Muscle of leg (tissue), 3 donors: ENCODE measurements at regions not wholly inside any gene's neighbourhood (a gene's known extent, or its start where the extent isn't known, plus 50 kb on each side); places are given as distances from the start of the nearest gene placed in this dataset.

Experiments used
- DNase-seq: peaks from one replicate; pipeline ENCODE4 v3.0.0; 2013
- H3K27ac ChIP-seq: one replicate; pipeline ENCODE4 v1.5.1; 2013; ENCODE audit warnings: mild to moderate bottlenecking, low read length, control low read depth
- H3K27me3 ChIP-seq: one replicate; pipeline ENCODE4 v1.6.1; 2013; ENCODE audit warnings: low read length; ENCODE audit not compliant: control insufficient read depth, insufficient read depth
- H3K36me3 ChIP-seq: one replicate; pipeline ENCODE4 v1.6.1; 2013; ENCODE audit warnings: low read length; ENCODE audit not compliant: control insufficient read depth, insufficient read depth
- H3K4me1 ChIP-seq: one replicate; pipeline ENCODE4 v1.6.1; 2013; ENCODE audit warnings: low read length; ENCODE audit not compliant: control insufficient read depth, insufficient read depth
- H3K4me3 ChIP-seq: one replicate; pipeline ENCODE4 v1.5.1; 2013; ENCODE audit warnings: low read length, control low read depth
- H3K9me3 ChIP-seq: replicated peaks from 2 replicates; pipeline ENCODE4 v1.6.1; 2013; ENCODE audit warnings: low read depth, low read length; ENCODE audit not compliant: control insufficient read depth
- whole genome bisulfite sequencing: methylation state at CpG from one replicate; pipeline ENCODE4 v1.1.5; 2013; ENCODE audit warnings: missing lambda C conversion rate; ENCODE audit not compliant: insufficient coverage; 5-methylcytosine and 5-hydroxymethylcytosine counted together

- Histone ChIP-seq H3K27ac (no peak overlapping the region), H3K4me1 (no peaks in the 10 kb centered on the region), H3K4me3 (no peak overlapping the region), H3K9me3 (no peaks in the 10 kb centered on the region), H3K27me3 (no peaks in the 10 kb centered on the region), H3K36me3 (no peaks in the 10 kb centered on the region)
- 80% methylated on average over 1 of the region's 8 CpGs for WGBS
- no peak for DNase-seq
Observed at GRCh38 chr6:149176971-149177667, 140.4 kb upstream of the TAB2 start.

DNA sequence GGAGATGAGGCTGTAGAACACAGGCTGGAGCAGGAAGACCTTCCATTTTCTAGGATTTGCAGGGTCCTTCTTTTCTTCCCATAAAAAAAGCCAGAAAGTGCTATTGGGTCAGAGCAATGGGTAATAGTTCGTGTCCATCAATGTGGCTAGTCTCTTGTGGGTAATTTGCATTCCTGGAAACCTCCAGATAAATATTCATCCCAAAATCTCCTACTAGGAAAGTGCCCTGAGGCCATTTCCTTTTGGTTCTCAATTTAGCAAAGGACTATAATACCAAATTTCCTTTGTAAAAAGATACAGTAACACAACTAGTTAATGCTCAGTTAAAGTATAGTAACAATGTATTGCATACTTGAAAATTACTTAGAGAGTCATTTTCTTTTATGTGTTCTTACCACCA lies 138.1 kb upstream of the TAB2 start:
- H3K27me3 ChIP-seq = no peaks in the 10 kb centered on the region
- no peak for DNase-seq
- H3K9me3 ChIP-seq = no peaks in the 10 kb centered on the region
- no CpG with 5 or more reads among the region's 1 CpG for WGBS
- no peaks in the 10 kb centered on the region for H3K36me3 ChIP-seq
- H3K4me1 ChIP-seq = no peaks in the 10 kb centered on the region
- H3K27ac ChIP-seq = no peak overlapping the region
- H3K4me3 ChIP-seq = no peak overlapping the region

DNA sequence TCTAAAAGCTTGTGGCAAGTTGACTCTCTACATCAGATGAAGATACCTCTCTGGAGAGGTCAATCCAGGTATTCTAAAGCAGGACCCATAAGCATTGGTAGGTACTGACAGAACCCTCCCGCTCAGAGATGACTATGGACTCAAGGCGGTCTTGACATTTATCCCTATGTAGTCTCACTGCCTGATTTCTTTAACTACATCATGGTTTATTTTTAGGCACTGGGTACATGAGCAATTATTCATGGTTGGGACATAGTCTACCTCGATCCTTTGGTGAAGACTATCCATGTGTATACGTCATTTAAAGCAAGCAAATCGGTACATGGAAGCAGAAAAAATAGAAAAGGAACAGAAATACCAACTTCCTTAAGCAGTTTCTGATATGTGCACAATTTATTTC lies 136.2 kb upstream of the TAB2 start:
- no peak overlapping the region for H3K4me3 ChIP-seq
- WGBS = no CpG with 5 or more reads among the region's 5 CpGs
- no peaks in the 10 kb centered on the region for H3K4me1 ChIP-seq
- no peak overlapping the region for H3K27ac ChIP-seq
- H3K36me3 ChIP-seq = no peaks in the 10 kb centered on the region
- H3K9me3 ChIP-seq = peaks cover 3% of the 10 kb centered on the region
- DNase-seq = no peak
- no peaks in the 10 kb centered on the region for H3K27me3 ChIP-seq

DNA sequence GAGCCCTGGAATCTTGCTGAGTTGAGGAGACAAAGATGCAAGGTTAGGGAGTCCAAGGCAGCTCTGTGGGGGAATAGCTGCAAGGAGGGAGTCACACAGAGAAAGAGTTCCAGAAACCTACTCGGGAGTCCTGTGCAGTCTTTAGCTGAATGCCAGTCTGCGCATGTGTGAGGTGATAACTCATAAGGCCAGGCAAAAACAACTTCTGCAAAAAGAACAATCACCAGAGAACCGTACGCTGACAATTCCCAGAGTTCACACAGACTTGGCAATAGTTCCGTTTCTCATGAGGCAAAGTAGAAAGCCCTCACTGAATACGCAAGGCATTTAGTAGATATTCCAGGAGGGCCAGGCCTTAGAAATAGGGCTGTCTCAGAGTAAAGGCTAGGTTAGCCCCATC lies 135.2 kb upstream of the TAB2 start:
- DNase-seq = peak; percentile 27
- no peaks in the 10 kb centered on the region for H3K36me3 ChIP-seq
- peaks cover 3% of the 10 kb centered on the region for H3K9me3 ChIP-seq
- H3K27ac ChIP-seq = no peak overlapping the region
- H3K27me3 ChIP-seq = no peaks in the 10 kb centered on the region
- 63% methylated on average over 4 of the region's 6 CpGs for WGBS
- no peak overlapping the region for H3K4me3 ChIP-seq
- no peaks in the 10 kb centered on the region for H3K4me1 ChIP-seq

DNA sequence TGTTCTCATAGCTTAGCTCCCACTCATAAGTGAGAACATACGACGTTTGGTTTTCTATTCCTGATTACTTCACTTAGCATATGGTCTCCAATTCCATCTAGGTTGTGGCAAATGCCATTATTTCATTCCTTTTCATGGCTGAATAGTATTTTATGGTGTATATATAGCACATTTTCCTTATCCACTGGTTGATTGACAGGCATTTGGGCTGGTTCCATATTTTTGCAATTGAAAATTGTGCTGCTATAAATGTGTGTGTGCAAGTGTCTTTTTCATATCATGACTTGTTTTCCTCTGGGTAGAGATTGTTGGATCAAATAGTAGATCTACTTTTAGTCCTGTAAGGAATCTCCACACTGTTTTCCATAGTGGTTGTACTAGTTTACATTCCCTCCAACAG lies 133.0 kb upstream of the TAB2 start:
- no peak for DNase-seq
- Histone ChIP-seq H3K36me3 (no peaks in the 10 kb centered on the region), H3K4me1 (no peaks in the 10 kb centered on the region), H3K27ac (no peak overlapping the region), H3K27me3 (no peaks in the 10 kb centered on the region), H3K4me3 (no peak overlapping the region), H3K9me3 (peaks cover 10% of the 10 kb centered on the region)
- no CpG with 5 or more reads among the region's 2 CpGs for WGBS

DNA sequence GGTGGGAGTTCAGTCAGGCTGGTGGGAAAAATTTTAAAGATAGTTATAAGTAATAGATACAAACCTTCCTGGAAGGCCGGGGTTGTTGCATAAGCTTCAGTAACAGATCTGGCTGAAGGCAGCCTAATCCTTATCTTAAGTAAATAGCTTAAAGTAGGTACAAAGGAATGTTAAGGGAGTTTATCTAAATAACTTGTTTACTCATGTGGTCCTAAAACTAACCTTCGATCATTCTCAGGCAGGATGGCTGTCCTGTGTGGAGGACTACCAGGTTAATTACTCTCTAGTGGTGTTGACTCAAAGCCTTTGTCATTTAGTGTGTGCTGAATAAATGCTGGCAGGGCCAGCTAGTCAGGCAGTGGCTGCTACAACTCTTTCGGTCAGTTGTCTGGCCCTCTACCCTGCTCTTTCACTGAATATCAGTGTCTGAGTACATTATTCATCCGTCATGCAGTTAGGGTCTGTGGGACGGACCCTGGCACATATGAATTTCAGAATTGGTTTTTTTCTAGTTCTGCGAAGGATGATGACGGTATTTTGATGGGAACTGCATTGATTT lies 131.6 kb upstream of the TAB2 start:
- WGBS = no CpG with 5 or more reads among the region's 7 CpGs
- Histone ChIP-seq H3K27me3 (no peaks in the 10 kb centered on the region), H3K4me1 (no peaks in the 10 kb centered on the region), H3K9me3 (peaks cover 10% of the 10 kb centered on the region), H3K4me3 (no peak overlapping the region), H3K27ac (no peak overlapping the region), H3K36me3 (no peaks in the 10 kb centered on the region)
- no peak for DNase-seq

DNA sequence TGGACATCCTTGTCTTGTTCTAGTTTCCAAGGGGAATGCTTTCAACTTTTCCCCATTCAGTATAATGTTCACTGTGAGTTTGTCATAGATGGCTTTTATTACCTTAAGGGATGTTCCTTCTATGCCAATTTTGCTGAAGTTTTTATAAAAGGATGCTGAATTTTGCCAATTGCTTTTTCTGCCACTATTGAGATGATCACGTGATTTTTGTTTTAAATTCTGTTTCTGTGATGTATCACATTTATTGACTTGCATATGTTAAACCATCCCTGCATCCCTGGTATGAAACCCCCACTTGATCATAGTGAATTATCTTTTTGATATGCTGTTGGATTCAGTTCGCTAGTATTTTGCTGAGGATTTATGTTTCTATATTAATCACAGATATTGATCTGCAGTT lies 130.6 kb upstream of the TAB2 start:
- no peak overlapping the region for H3K27ac ChIP-seq
- no peak overlapping the region for H3K4me3 ChIP-seq
- no peaks in the 10 kb centered on the region for H3K27me3 ChIP-seq
- no peaks in the 10 kb centered on the region for H3K36me3 ChIP-seq
- peaks cover 10% of the 10 kb centered on the region for H3K9me3 ChIP-seq
- no peaks in the 10 kb centered on the region for H3K4me1 ChIP-seq
- no CpG with 5 or more reads among the region's 2 CpGs for WGBS
- DNase-seq = no peak

GRCh38 chr6:149190224-149190831 lies 127.2 kb upstream of the TAB2 start:
- no peak overlapping the region for H3K27ac ChIP-seq
- H3K9me3 ChIP-seq = peaks cover 10% of the 10 kb centered on the region
- no peaks in the 10 kb centered on the region for H3K4me1 ChIP-seq
- no peak overlapping the region for H3K4me3 ChIP-seq
- H3K27me3 ChIP-seq = no peaks in the 10 kb centered on the region
- WGBS = 92% methylated on average over 1 of the region's 1 CpG
- DNase-seq = no peak
- H3K36me3 ChIP-seq = no peaks in the 10 kb centered on the region

- H3K36me3 ChIP-seq = no peaks in the 10 kb centered on the region
- H3K4me1 ChIP-seq = no peaks in the 10 kb centered on the region
- H3K4me3 ChIP-seq = no peak overlapping the region
- no peaks in the 10 kb centered on the region for H3K27me3 ChIP-seq
- DNase-seq = no peak
- WGBS = 73% methylated on average over 6 of the region's 8 CpGs
- H3K27ac ChIP-seq = no peak overlapping the region
- peaks cover 4% of the 10 kb centered on the region for H3K9me3 ChIP-seq
Observed at GRCh38 chr6:149194820-149195558, 122.5 kb upstream of the TAB2 start.

GRCh38 chr6:149196091-149196490 lies 121.4 kb upstream of the TAB2 start:
- Histone ChIP-seq H3K27me3 (no peaks in the 10 kb centered on the region), H3K36me3 (no peaks in the 10 kb centered on the region), H3K4me3 (no peak overlapping the region), H3K27ac (no peak overlapping the region), H3K4me1 (no peaks in the 10 kb centered on the region), H3K9me3 (peaks cover 4% of the 10 kb centered on the region)
- DNase-seq = no peak
- 86% methylated on average over 1 of the region's 3 CpGs for whole genome bisulfite sequencing
